22Rv1 (cell line): ENCODE measurements at regions not wholly inside any gene's neighbourhood (a gene's known extent, or its start where the extent isn't known, plus 50 kb on each side); places are given as distances from the start of the nearest gene placed in this dataset.

ENCODE experiments used
- CTCF ChIP-seq: fragments of 450-650 bp; IDR thresholded peaks from 2 replicates; pipeline ENCODE4 v1.5.1; 2017; ENCODE audit warnings: mild to moderate bottlenecking
- ZFX ChIP-seq: fragments of 450-650 bp; IDR thresholded peaks from 2 replicates; pipeline ENCODE4 v1.6.1; 2017; ENCODE audit warnings: antibody characterized with exemption, borderline replicate concordance

- TF ChIP-seq CTCF = 0 out of 2 replicates have a peak, but pooled peaks have one; percentile 18
- no peak for TF ChIP-seq ZFX
Observed at GRCh38 chr12:124720004-124720680, 143.5 kb downstream of the SCARB1 start.
